HG03442 (cell line): ENCODE measurements at regions not wholly inside any gene's neighbourhood (a gene's known extent, or its start where the extent isn't known, plus 50 kb on each side); places are given as distances from the start of the nearest gene placed in this dataset.

Experiments
- ATAC-seq: cut with Tn5 transposase; IDR thresholded peaks from one replicate; pipeline ENCODE4 v1.9.1; 2021; ENCODE audit warnings: mild to moderate bottlenecking, moderate library complexity; ENCODE audit not compliant: unreplicated experiment

- no peak for ATAC-seq
These were observed 186.2 kb downstream of the ERMARD start for GRCh38 chr6:169937389-169938261.

- no peak for ATAC-seq
These were observed 185.0 kb downstream of the ERMARD start for GRCh38 chr6:169936355-169936975.

- ATAC-seq: no peak
These were observed 184.4 kb downstream of the ERMARD start for GRCh38 chr6:169935861-169936260.

- ATAC-seq: no peak
These were observed 183.9 kb downstream of the ERMARD start for GRCh38 chr6:169935348-169935718.

- no peak for ATAC-seq
These were observed 183.4 kb downstream of the ERMARD start for GRCh38 chr6:169934699-169935347.

- no peak for ATAC-seq
These were observed 182.6 kb downstream of the ERMARD start for GRCh38 chr6:169933839-169934698.

- no peak for ATAC-seq
These were observed 181.9 kb downstream of the ERMARD start for GRCh38 chr6:169933251-169933821.

GRCh38 chr6:169932491-169932890 lies 181.1 kb downstream of the ERMARD start:
- ATAC-seq: no peak

GRCh38 chr6:169931261-169931660 lies 179.8 kb downstream of the ERMARD start:
- no peak for ATAC-seq

GRCh38 chr6:169930799-169931198 lies 179.4 kb downstream of the ERMARD start:
- no peak for ATAC-seq

- no peak for ATAC-seq
These were observed 176.3 kb downstream of the ERMARD start for GRCh38 chr6:169927711-169928110.

- no peak for ATAC-seq
These were observed 175.4 kb downstream of the ERMARD start for GRCh38 chr6:169926617-169927417.

GRCh38 chr6:169923468-169924464 lies 172.3 kb downstream of the ERMARD start:
- no peak for ATAC-seq

GRCh38 chr6:169921853-169922824 lies 170.7 kb downstream of the ERMARD start:
- no peak for ATAC-seq

- ATAC-seq: no peak
These were observed 169.8 kb downstream of the ERMARD start for GRCh38 chr6:169921217-169921616.

GRCh38 chr6:169920359-169921020 lies 169.1 kb downstream of the ERMARD start:
- no peak for ATAC-seq
